H9 (cell line): ENCODE measurements at regions not wholly inside any gene's neighbourhood (a gene's known extent, or its start where the extent isn't known, plus 50 kb on each side); places are given as distances from the start of the nearest gene placed in this dataset.
"Not testable (repeated sequence)": the region's sequence is repeated elsewhere in the genome, so short reads cannot be mapped to it uniquely, and the experiment has no call there.

Experiments
- DNase-seq: peaks from one replicate; pipeline ENCODE4 v3.0.0-alpha.2; 2017
- H2AFZ ChIP-seq: one replicate; pipeline ENCODE4 v1.6.1; 2013; ENCODE audit warnings: mild to moderate bottlenecking, low read length, control low read depth, moderate library complexity
- H2AK5ac ChIP-seq: 2 replicates; pipeline ENCODE4 v1.6.1; 2013; ENCODE audit warnings: low read length, control low read depth, mixed read lengths; ENCODE audit not compliant: insufficient read length
- H2BK120ac ChIP-seq: one replicate; pipeline ENCODE4 v1.6.1; 2013; ENCODE audit warnings: low read depth, mild to moderate bottlenecking, low read length, control low read depth, inconsistent platforms; ENCODE audit not compliant: poor library complexity, severe bottlenecking
- H2BK12ac ChIP-seq: 2 replicates; pipeline ENCODE4 v1.6.1; 2013; ENCODE audit warnings: low read length, control low read depth, mixed read lengths, low read depth; ENCODE audit not compliant: insufficient read length
- H2BK15ac ChIP-seq: 2 replicates; pipeline ENCODE4 v1.6.1; 2013; ENCODE audit warnings: low read depth, low read length, control low read depth
- H2BK20ac ChIP-seq: one replicate; pipeline ENCODE4 v1.6.1; 2013; ENCODE audit warnings: low read depth, mild to moderate bottlenecking, low read length, control low read depth, inconsistent platforms; ENCODE audit not compliant: poor library complexity, severe bottlenecking
- H2BK5ac ChIP-seq: 2 replicates; pipeline ENCODE4 v1.6.1; 2013; ENCODE audit warnings: low read length, control low read depth, mixed read lengths; ENCODE audit not compliant: insufficient read length
- H3K14ac ChIP-seq: 2 replicates; pipeline ENCODE4 v1.6.1; 2013; ENCODE audit warnings: low read length, control low read depth; ENCODE audit not compliant: insufficient read depth
- H3K18ac ChIP-seq: 2 replicates; pipeline ENCODE4 v1.6.1; 2013; ENCODE audit warnings: low read depth, mild to moderate bottlenecking, mixed read lengths, low read length, control low read depth; ENCODE audit not compliant: insufficient read length
- H3K23ac ChIP-seq: 2 replicates; pipeline ENCODE4 v1.6.1; 2013; ENCODE audit warnings: low read length, control low read depth, mixed read lengths, low read depth; ENCODE audit not compliant: insufficient read length
- H3K23me2 ChIP-seq: 2 replicates; pipeline ENCODE4 v1.6.1; 2013; ENCODE audit warnings: low read depth, mild to moderate bottlenecking, mixed read lengths, low read length, control low read depth; ENCODE audit not compliant: insufficient read length, poor library complexity, severe bottlenecking
- H3K27ac ChIP-seq: 2 replicates; pipeline ENCODE4 v1.5.1; 2013; ENCODE audit warnings: low read length, control low read depth, mixed read lengths, low read depth; ENCODE audit not compliant: insufficient read length
- H3K27me3 ChIP-seq: 2 replicates; pipeline ENCODE4 v1.6.1; 2013; ENCODE audit warnings: low read length, control low read depth, inconsistent platforms; ENCODE audit not compliant: insufficient read depth
- H3K4ac ChIP-seq: 2 replicates; pipeline ENCODE4 v1.6.1; 2013; ENCODE audit warnings: low read depth, mild to moderate bottlenecking, control low read depth, inconsistent platforms, low read length, moderate library complexity
- H3K4me1 ChIP-seq: 2 replicates; pipeline ENCODE4 v1.6.1; 2013; ENCODE audit warnings: low read length, control low read depth, inconsistent platforms; ENCODE audit not compliant: insufficient read depth
- H3K4me2 ChIP-seq: 2 replicates; pipeline ENCODE4 v1.6.1; 2013; ENCODE audit warnings: low read length, control low read depth, mixed read lengths; ENCODE audit not compliant: insufficient read length, insufficient read depth
- H3K56ac ChIP-seq: 2 replicates; pipeline ENCODE4 v1.6.1; 2013; ENCODE audit warnings: low read depth, mild to moderate bottlenecking, mixed read lengths, low read length, control low read depth; ENCODE audit not compliant: insufficient read length
- H3K79me1 ChIP-seq: 2 replicates; pipeline ENCODE4 v1.6.1; 2013; ENCODE audit warnings: low read depth, mild to moderate bottlenecking, moderate library complexity, low read length, control low read depth, inconsistent platforms; ENCODE audit not compliant: insufficient read depth, poor library complexity, severe bottlenecking
- H3K79me2 ChIP-seq: 2 replicates; pipeline ENCODE4 v1.6.1; 2013; ENCODE audit warnings: low read length, control low read depth, inconsistent platforms; ENCODE audit not compliant: insufficient read depth
- H3K9ac ChIP-seq: 2 replicates; pipeline ENCODE4 v1.6.1; 2013; ENCODE audit warnings: low read length, control low read depth, mixed read lengths; ENCODE audit not compliant: insufficient read length; ENCODE audit errors: extremely low read depth
- H3K9me3 ChIP-seq: one replicate; pipeline ENCODE4 v1.6.1; 2013; ENCODE audit warnings: low read depth, low read length, inconsistent platforms; ENCODE audit not compliant: control insufficient read depth
- H3T11ph ChIP-seq: one replicate; pipeline ENCODE4 v1.6.1; 2013; ENCODE audit warnings: mild to moderate bottlenecking, low read length, control low read depth, inconsistent platforms
- H4K20me1 ChIP-seq: one replicate; pipeline ENCODE4 v1.6.1; 2013; ENCODE audit not compliant: control insufficient read depth, insufficient read length, insufficient read depth
- H4K5ac ChIP-seq: 2 replicates; pipeline ENCODE4 v1.6.1; 2013; ENCODE audit warnings: low read depth, mild to moderate bottlenecking, mixed read lengths, low read length, control low read depth; ENCODE audit not compliant: insufficient read length
- H4K8ac ChIP-seq: replicated peaks from 2 replicates; pipeline ENCODE4 v1.6.1; 2013; ENCODE audit warnings: low read length, control low read depth, mixed read lengths, low read depth; ENCODE audit not compliant: insufficient read length
- H4K91ac ChIP-seq: 2 replicates; pipeline ENCODE4 v1.6.1; 2013; ENCODE audit warnings: low read depth, mild to moderate bottlenecking, moderate library complexity, mixed read lengths, low read length, control low read depth; ENCODE audit not compliant: insufficient read length
- H3K27ac Mint-ChIP-seq, 3 experiments: 2 replicates in 2 of 3; 3 replicates in 1 of 3; pipeline ENCODE4 v1.8.0; 2020 to 2021; ENCODE audit warnings: mixed read lengths in 3 of 3, mild to moderate bottlenecking in 1 of 3, moderate library complexity in 1 of 3
- H3K27me3 Mint-ChIP-seq: 2 replicates; pipeline ENCODE4 v1.8.0; 2021; ENCODE audit warnings: low read depth, mild to moderate bottlenecking, moderate library complexity, mixed read lengths
- H3K36me3 Mint-ChIP-seq, 3 experiments: 2 replicates in 2 of 3; 3 replicates in 1 of 3; pipeline ENCODE4 v1.8.0; 2020 to 2021; ENCODE audit warnings: low read depth in 3 of 3, mixed read lengths in 3 of 3; ENCODE audit not compliant: insufficient read depth in 1 of 3
- H3K4me1 Mint-ChIP-seq, 2 experiments: 2 replicates each; pipeline ENCODE4 v1.8.0; 2020; ENCODE audit warnings: mixed read lengths in 2 of 2
- H3K4me3 Mint-ChIP-seq, 2 experiments: 2 replicates in 1 of 2; 3 replicates in 1 of 2; pipeline ENCODE4 v1.8.0; 2020 to 2021; ENCODE audit warnings: mild to moderate bottlenecking in 2 of 2, mixed read lengths in 2 of 2, moderate library complexity in 1 of 2
- H3K9me3 Mint-ChIP-seq, 2 experiments: 2 replicates in 1 of 2; 3 replicates in 1 of 2; pipeline ENCODE4 v1.8.0; 2020; ENCODE audit warnings: mild to moderate bottlenecking in 2 of 2, mixed read lengths in 2 of 2, moderate library complexity in 1 of 2
- WGBS: extraction: QIAGEN DNeasy Blood & Tissue Kit; methylation state at CpG from one replicate; pipeline ENCODE4 v1.1.7; 2013; ENCODE audit warnings: missing lambda C conversion rate, low lambda C conversion rate, mixed read lengths; ENCODE audit not compliant: insufficient read length; ENCODE audit errors: extremely low coverage; 5-methylcytosine and 5-hydroxymethylcytosine counted together
- TF ChIP-seq, protein P1 (sequence below): fragments of 200-600 bp; sonication (generic); conservative IDR thresholded peaks from 3 replicates; pipeline ENCODE4 v1.8.0; 2021; ENCODE audit warnings: antibody characterized with exemption, mild to moderate bottlenecking

DNA sequence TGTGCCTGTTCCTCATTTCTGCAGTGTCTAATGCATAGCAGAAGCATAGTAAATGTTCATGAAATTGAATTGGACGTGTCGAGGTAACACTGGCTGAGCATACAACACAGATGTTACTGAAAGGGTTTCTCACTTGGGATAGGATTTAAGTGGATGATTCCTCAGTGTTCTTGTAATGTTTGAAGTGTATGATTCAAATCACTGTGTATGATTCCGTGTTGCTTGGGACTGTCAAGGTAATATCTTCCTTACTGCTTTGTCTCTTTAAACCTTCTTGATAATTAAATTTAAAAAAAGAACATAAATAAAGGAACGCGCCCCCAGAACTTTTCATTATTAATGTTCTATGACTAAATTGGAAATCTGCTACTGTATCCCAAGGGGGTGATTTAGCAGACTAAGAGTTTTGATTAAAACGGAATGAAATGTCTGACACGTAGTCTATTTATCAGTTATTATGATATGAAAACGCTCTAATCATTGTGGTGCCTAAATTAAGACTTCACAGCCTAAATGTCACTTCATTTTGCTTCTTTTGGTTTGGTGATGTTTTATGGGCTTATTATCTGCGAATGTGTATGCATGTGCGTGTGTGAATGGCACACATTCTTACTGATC is 696.9 kb upstream of the EPHA5 start:
- Histone ChIP-seq H3K23me2 (no peaks in the 10 kb centered on the region), H4K8ac (no peak overlapping the region), H2BK20ac (no peak overlapping the region), H3K56ac (no peak overlapping the region), H2AK5ac (no peak overlapping the region), H3K27me3 (no peaks in the 10 kb centered on the region), H3T11ph (no peak overlapping the region), H3K27ac (no peak overlapping the region), H2BK12ac (no peak overlapping the region), H4K20me1 (no peaks in the 10 kb centered on the region), H2BK5ac (no peak overlapping the region), H3K4me2 (no peak overlapping the region), H4K5ac (no peak overlapping the region), H3K18ac (no peak overlapping the region), H2AFZ (no peak overlapping the region), H3K4me1 (no peaks in the 10 kb centered on the region), H2BK120ac (no peak overlapping the region), H3K14ac (no peak overlapping the region), H3K23ac (no peak overlapping the region), H3K9me3 (no peaks in the 10 kb centered on the region), H3K79me1 (no peaks in the 10 kb centered on the region), H3K4ac (no peak overlapping the region), H3K9ac (no peak overlapping the region), H2BK15ac (no peak overlapping the region), H3K79me2 (no peaks in the 10 kb centered on the region), H4K91ac (no peak overlapping the region)
- Mint-ChIP-seq H3K36me3 (no peaks in the 10 kb centered on the region), H3K27me3 (no peaks in the 10 kb centered on the region), H3K4me1 (no peaks in the 10 kb centered on the region), H3K9me3 (no peaks in the 10 kb centered on the region), H3K4me3 (no peak overlapping the region), H3K27ac (no peak overlapping the region)
- TF ChIP-seq, protein P1, sequence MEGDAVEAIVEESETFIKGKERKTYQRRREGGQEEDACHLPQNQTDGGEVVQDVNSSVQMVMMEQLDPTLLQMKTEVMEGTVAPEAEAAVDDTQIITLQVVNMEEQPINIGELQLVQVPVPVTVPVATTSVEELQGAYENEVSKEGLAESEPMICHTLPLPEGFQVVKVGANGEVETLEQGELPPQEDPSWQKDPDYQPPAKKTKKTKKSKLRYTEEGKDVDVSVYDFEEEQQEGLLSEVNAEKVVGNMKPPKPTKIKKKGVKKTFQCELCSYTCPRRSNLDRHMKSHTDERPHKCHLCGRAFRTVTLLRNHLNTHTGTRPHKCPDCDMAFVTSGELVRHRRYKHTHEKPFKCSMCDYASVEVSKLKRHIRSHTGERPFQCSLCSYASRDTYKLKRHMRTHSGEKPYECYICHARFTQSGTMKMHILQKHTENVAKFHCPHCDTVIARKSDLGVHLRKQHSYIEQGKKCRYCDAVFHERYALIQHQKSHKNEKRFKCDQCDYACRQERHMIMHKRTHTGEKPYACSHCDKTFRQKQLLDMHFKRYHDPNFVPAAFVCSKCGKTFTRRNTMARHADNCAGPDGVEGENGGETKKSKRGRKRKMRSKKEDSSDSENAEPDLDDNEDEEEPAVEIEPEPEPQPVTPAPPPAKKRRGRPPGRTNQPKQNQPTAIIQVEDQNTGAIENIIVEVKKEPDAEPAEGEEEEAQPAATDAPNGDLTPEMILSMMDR, result no peak
- DNase-seq, result no peak
- WGBS, result no CpG with 5 or more reads among the region's 10 CpGs

DNA sequence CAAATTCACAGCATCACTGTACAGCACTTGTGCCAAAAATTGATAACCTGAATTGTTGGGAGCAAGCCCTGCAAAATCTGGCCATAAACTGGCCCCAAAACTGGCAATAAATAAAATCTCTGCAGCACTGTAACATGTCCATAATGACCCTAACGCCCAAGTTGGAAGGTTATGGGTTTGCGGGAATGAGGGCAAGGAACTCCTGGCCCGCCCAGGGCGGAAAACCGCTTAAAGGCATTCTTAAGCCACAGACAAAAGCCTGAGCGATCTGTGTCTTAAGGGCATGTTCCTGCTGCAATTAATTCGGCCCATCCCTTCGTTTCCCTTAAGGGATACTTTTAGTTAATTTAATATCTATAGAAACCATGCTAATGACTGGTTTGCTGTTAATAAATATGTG is 690.1 kb upstream of the EPHA5 start:
- peaks cover 11 to 20% of the 10 kb centered on the region in 2 experiments for H3K4me1 Mint-ChIP-seq
- H4K91ac ChIP-seq, H3T11ph ChIP-seq, H3K14ac ChIP-seq, H2BK120ac ChIP-seq, DNase-seq, H3K9ac ChIP-seq, H3K27ac Mint-ChIP-seq, H2AK5ac ChIP-seq, H3K9me3 Mint-ChIP-seq, H2BK20ac ChIP-seq, H4K5ac ChIP-seq, H3K9me3 ChIP-seq, H3K4ac ChIP-seq, H4K20me1 ChIP-seq, H3K27ac ChIP-seq, H3K4me2 ChIP-seq, H4K8ac ChIP-seq, H3K79me1 ChIP-seq, H3K23me2 ChIP-seq, H3K36me3 Mint-ChIP-seq, H3K79me2 ChIP-seq, H2BK15ac ChIP-seq, H2AFZ ChIP-seq, H3K27me3 Mint-ChIP-seq, H3K23ac ChIP-seq, H3K4me3 Mint-ChIP-seq, H3K18ac ChIP-seq, H3K4me1 ChIP-seq, H3K27me3 ChIP-seq, H2BK5ac ChIP-seq, H3K56ac ChIP-seq, H2BK12ac ChIP-seq: not testable (repeated sequence)
- WGBS, result no CpG with 5 or more reads among the region's 8 CpGs
